D721Med (cell line): ENCODE measurements at regions not wholly inside any gene's neighbourhood (a gene's known extent, or its start where the extent isn't known, plus 50 kb on each side); places are given as distances from the start of the nearest gene placed in this dataset.
"Not testable (repeated sequence)": the region's sequence is repeated elsewhere in the genome, so short reads cannot be mapped to it uniquely, and the experiment has no call there.

ENCODE experiments used
- DNase-seq: peaks from one replicate; pipeline ENCODE4 v3.0.0; 2011; ENCODE audit warnings: low spot score; ENCODE audit not compliant: insufficient read length
- FAIRE-seq: peaks from 2 replicates; lab custom pipeline; 2011; peaks lifted over from hg19 to GRCh38; lab: Jason Lieb, UNC
- CTCF ChIP-seq: IDR thresholded peaks from 2 replicates; pipeline ENCODE4 v1.5.1; 2012; ENCODE audit warnings: mild to moderate bottlenecking, control low read depth; ENCODE audit not compliant: insufficient read depth; ENCODE audit errors: missing control alignments

GRCh38 chr5:51686622-51687021 lies 303.4 kb downstream of the ISL1 start:
- no peak for DNase-seq
- no peak for TF ChIP-seq CTCF
- no peak for FAIRE-seq

- FAIRE-seq (no peak), DNase-seq (no peak)
- TF ChIP-seq CTCF: no peak
These were observed 308.4 kb downstream of the ISL1 start for GRCh38 chr5:51691538-51692079.

- DNase-seq (no peak), FAIRE-seq (no peak)
- TF ChIP-seq CTCF: no peak
These were observed 311.6 kb downstream of the ISL1 start for GRCh38 chr5:51694826-51695225.

GRCh38 chr5:51696122-51696521 lies 312.9 kb downstream of the ISL1 start:
- no peak for TF ChIP-seq CTCF
- no peak for FAIRE-seq
- no peak for DNase-seq

GRCh38 chr5:51702046-51702445 lies 318.8 kb downstream of the ISL1 start:
- DNase-seq, FAIRE-seq: not testable (repeated sequence)

GRCh38 chr5:51712201-51712600 lies 329.0 kb downstream of the ISL1 start:
- FAIRE-seq: no peak
- no peak for TF ChIP-seq CTCF
- DNase-seq: no peak

GRCh38 chr5:51715445-51715844 lies 332.2 kb downstream of the ISL1 start:
- not testable (repeated sequence) for DNase-seq, FAIRE-seq

- DNase-seq: no peak
- TF ChIP-seq CTCF: no peak
- FAIRE-seq: no peak
These were observed 348.3 kb downstream of the ISL1 start for GRCh38 chr5:51731421-51732029.
